Right lobe of liver (tissue), 4 donors: ENCODE measurements at regions not wholly inside any gene's neighbourhood (a gene's known extent, or its start where the extent isn't known, plus 50 kb on each side); places are given as distances from the start of the nearest gene placed in this dataset.

Experiments used
- CTCF ChIP-seq, 4 donors: fragments of 200-600 bp in 3 of 4; fragments of 450-650 bp in 1 of 4; IDR thresholded peaks; one replicate each; pipeline versions ENCODE4 v1.5.1 to v1.8.0; 2016 to 2022; ENCODE audit warnings: antibody characterized with exemption in 4 of 4, mild to moderate bottlenecking in 2 of 4
- POLR2A ChIP-seq: fragments of 450-650 bp; IDR thresholded peaks from one replicate; pipeline ENCODE4 v1.6.1; 2017; ENCODE audit warnings: antibody characterized with exemption, mild to moderate bottlenecking
- donor health status: DM: no; HTN: no; CAD: no.
- donor health status: DM: no; HTN: no; CAD: no.
- donor health status: DM: no; HTN: yes; CAD: no.

- TF ChIP-seq POLR2A (no peak), CTCF (IDR thresholded peaks at IDR 0.05) (no peak)
Observed at GRCh38 chr2:118622913-118623312, 224.5 kb downstream of the EN1 start.
